ENCODE measurements at regions not wholly inside any gene's neighbourhood (a gene's known extent, or its start where the extent isn't known, plus 50 kb on each side); places are given as distances from the start of the nearest gene placed in this dataset.

DNA sequence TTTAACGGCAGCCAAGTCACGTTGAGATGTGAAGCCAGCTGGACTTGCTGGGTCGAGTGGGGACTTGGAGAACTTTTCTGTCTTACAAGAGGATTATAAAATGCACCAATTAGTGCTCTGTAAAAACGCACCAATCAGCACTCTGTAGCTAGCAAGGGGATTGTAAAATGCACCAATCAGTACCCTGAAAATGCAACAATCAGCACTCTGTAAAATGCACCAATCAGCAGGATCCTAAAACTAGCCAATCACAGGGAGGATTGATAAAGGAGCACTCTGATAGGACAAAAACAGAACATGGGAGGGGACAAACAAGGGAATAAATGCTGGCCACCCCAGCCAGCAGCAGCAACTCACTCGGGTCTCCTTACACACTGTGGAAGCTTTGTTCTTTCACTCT, 337.6 kb upstream of the SLITRK5 start:
- 0 out of 5 replicates have a peak, but pooled peaks cover 0 to 1% of the 10 kb centered on the region in 2 experiments for H3K27me3 ChIP-seq (ENCODE audit: control insufficient read depth in 1 of 2, insufficient read depth in 2 of 2, low read length in 2 of 2)
- no peak overlapping the region for H3K27ac ChIP-seq (ENCODE audit: extremely low read length, insufficient read depth, low read length)
- no peak overlapping the region for H2AFZ ChIP-seq (ENCODE audit: low read length)
- intact Hi-C loops (cut with micrococcal nuclease; ENCODE audit: unreplicated experiment): no loop called here
- no peaks in the 10 kb centered on the region for H3K36me3 ChIP-seq (replicated peaks in 1 of 2; ENCODE audit: control insufficient read depth in 1 of 2, insufficient read depth in 2 of 2, low read length in 2 of 2)
- H3K9ac ChIP-seq (ENCODE audit: insufficient read depth, low read depth, low read length): no peak overlapping the region
- 35% methylated on average over 5 of the region's 5 CpGs for WGBS (ENCODE audit: low lambda C conversion rate)
- ATAC-seq: no peak
- H3K9me3 ChIP-seq (ENCODE audit: low read length): no peaks in the 10 kb centered on the region
- TF ChIP-seq DPF2 (CRISPR knock-in tag; IDR thresholded peaks at IDR 0.05; ENCODE audit: borderline replicate concordance, low read depth) (no peak), ZBTB7A (CRISPR knock-in tag; IDR thresholded peaks at IDR 0.05) (no peak), NRL (CRISPR knock-in tag; IDR thresholded peaks at IDR 0.05; ENCODE audit: borderline replicate concordance) (no peak), SMAD9 (CRISPR knock-in tag; IDR thresholded peaks at IDR 0.05) (no peak), ZNF224 (CRISPR knock-in tag; IDR thresholded peaks at IDR 0.05) (no peak), NCOA2 (CRISPR knock-in tag; IDR thresholded peaks at IDR 0.05) (no peak), ZNF550 (CRISPR knock-in tag; IDR thresholded peaks at IDR 0.05; ENCODE audit: borderline replicate concordance) (no peak), SOX6 (IDR thresholded peaks at IDR 0.05) (no peak), SOX6 (CRISPR knock-in tag; IDR thresholded peaks at IDR 0.05) (no peak), MAFK (conservative IDR thresholded peaks at IDR 0.05 in 1 of 2, IDR thresholded peaks at IDR 0.05 in 1 of 2; ENCODE audit: low read length in 2 of 2) (peak; percentile 6 to 58; a peak in 3 of 4 replicates), ZBTB38 (CRISPR knock-in tag; IDR thresholded peaks at IDR 0.05) (no peak), HDAC6 (IDR thresholded peaks at IDR 0.05; ENCODE audit: low read depth, low read length) (no peak), ATAD3A (CRISPR knock-in tag; IDR thresholded peaks at IDR 0.05) (no peak), MAFF (IDR thresholded peaks at IDR 0.05; ENCODE audit: low read depth, low read length) (peak; percentile 50; the same call in 1 of the 2 replicates)
- no peak overlapping the region for H3K4me3 ChIP-seq (replicated peaks in 1 of 3; ENCODE audit: insufficient read depth in 1 of 3, low read depth in 2 of 3, low read length in 3 of 3)
- POLR2A ChIA-PET: no interaction called here
- no peak overlapping the region for H3K4me2 ChIP-seq (ENCODE audit: low read depth, low read length)
- no peak for FAIRE-seq
- no TSS peak for BruUV-seq (replicated peaks)
- no peaks in the 10 kb centered on the region for H4K20me1 ChIP-seq (ENCODE audit: insufficient read depth, low read length)
- no peak for DNase-seq (ENCODE audit: low spot score)
- CTCF ChIA-PET (ENCODE audit: low intra/inter-chr PET ratio, low total read pairs): no interaction called here
- H3K4me1 ChIP-seq (ENCODE audit: insufficient read depth, low read length): no peaks in the 10 kb centered on the region
- in situ Hi-C loops (cut with HindIII; ENCODE audit: extremely low pct_ligation_motif_present, low pct_unique_long_range_greater_than_20kb): no loop called here
- H3K79me2 ChIP-seq (ENCODE audit: insufficient read depth, low read length): no peaks in the 10 kb centered on the region

Measured in HepG2 (cell line).